Breast epithelium (tissue), 4 donors: ENCODE measurements at regions not wholly inside any gene's neighbourhood (a gene's known extent, or its start where the extent isn't known, plus 50 kb on each side); places are given as distances from the start of the nearest gene placed in this dataset.

Experiments
- DNase-seq, 2 donors: peaks; one replicate each; pipeline ENCODE4 v3.0.0-alpha.2; 2019; ENCODE audit warnings: low spot score in 2 of 2
- H3K27ac ChIP-seq, 2 donors: fragments of 200-600 bp; sonication (generic) in 1 of 2; one replicate each; pipeline ENCODE4 v1.5.1; 2016 to 2019; ENCODE audit warnings: mild to moderate bottlenecking in 1 of 2
- H3K27me3 ChIP-seq, 2 donors: fragments of 200-600 bp; sonication (generic) in 1 of 2; one replicate each; pipeline versions ENCODE4 v1.5.1 to v1.6.0; 2017 to 2019; ENCODE audit warnings: control low read depth in 1 of 2, mild to moderate bottlenecking in 1 of 2
- H3K36me3 ChIP-seq: fragments of 200-600 bp; one replicate; pipeline ENCODE4 v1.5.1; 2019
- H3K4me1 ChIP-seq, 2 donors: fragments of 200-600 bp; sonication (generic); one replicate each; pipeline ENCODE4 v1.5.1; 2016 to 2019; ENCODE audit warnings: control low read depth in 1 of 2
- H3K4me3 ChIP-seq, 3 donors: fragments of 200-600 bp; sonication (generic); 1 replicate in 2 of 3; 2 replicates in 1 of 3; pipeline ENCODE4 v1.5.1; 2016 to 2019; ENCODE audit warnings: mild to moderate bottlenecking in 3 of 3, moderate library complexity in 2 of 3
- H3K9me3 ChIP-seq, 2 donors: fragments of 200-600 bp; sonication (generic) in 1 of 2; one replicate each; pipeline ENCODE4 v1.5.1; 2016 to 2019; ENCODE audit warnings: control low read depth in 1 of 2
- POLR2A ChIP-seq: fragments of 450-650 bp; IDR thresholded peaks from one replicate; pipeline ENCODE4 v1.6.1; 2016; ENCODE audit warnings: antibody characterized with exemption, mild to moderate bottlenecking, moderate library complexity
- POLR2AphosphoS5 ChIP-seq, 3 donors: sonication (generic); formaldehyde crosslinking; IDR thresholded peaks; one replicate each; pipeline ENCODE4 v1.6.1; 2017; ENCODE audit warnings: antibody characterized with exemption in 3 of 3
- intact Hi-C: fragments of 100-400 bp; cut with DNase I; formaldehyde crosslinking; loops from one replicate; pipeline ENCODE4 v1.15.1; 2023; ENCODE audit warnings: low total_unique reads
- TF ChIP-seq, protein P1 (sequence below), 3 donors: fragments of 450-650 bp; IDR thresholded peaks; one replicate each; pipeline ENCODE4 v1.5.1; 2016 to 2017; ENCODE audit warnings: antibody characterized with exemption in 3 of 3, mild to moderate bottlenecking in 3 of 3, moderate library complexity in 3 of 3

DNA sequence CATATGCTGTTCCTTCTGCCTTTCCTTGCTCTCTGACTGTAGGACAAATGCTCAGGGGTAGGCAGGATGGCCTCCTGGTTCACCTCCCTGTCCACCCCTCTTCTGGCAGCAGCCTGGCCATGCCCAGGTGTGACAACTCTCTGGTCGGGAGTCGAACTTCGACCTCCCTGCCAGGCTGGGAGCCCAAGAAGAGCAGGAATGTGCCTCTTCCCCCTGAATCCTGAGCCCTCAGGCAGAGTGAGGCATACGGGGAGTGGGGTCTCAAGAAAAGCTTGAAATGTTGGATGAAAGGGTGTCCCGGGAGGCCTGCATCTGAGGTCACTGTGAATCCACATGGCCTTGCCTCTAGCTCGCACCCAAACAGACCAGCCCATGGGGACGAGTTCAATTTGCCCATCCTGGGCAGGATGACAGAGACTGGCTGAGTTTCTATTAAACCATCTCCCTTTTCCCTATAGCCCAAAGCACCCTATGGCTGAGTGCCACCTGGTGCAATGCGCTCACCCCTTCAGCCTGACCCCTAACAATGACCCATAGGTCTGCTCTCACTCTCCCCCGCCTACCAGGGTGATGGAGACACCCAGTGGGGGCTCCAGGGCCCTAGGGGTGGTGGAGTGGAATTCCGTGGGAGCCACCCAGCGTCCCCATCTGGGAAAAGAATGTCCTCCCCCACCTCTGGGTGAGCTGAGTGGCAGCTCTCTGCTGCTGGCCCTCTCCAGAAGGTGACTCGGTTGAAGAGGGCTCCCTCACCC lies 52.9 kb upstream of the DIO3 start:
- DNase-seq: peak in 1 of 2 donors; percentile 20
- Histone ChIP-seq H3K27me3 (no peaks in the 10 kb centered on the region), H3K4me1 (no peaks in the 10 kb centered on the region), H3K4me3 (no peak overlapping the region), H3K9me3 (peaks cover 4 to 8% of the 10 kb centered on the region in 2 donors), H3K27ac (no peak overlapping the region), H3K36me3 (no peaks in the 10 kb centered on the region)
- intact Hi-C loops: no loop called here
- TF ChIP-seq POLR2A: no peak
- no peak for TF ChIP-seq POLR2AphosphoS5 (IDR thresholded peaks at IDR 0.05)
- TF ChIP-seq, protein P1, sequence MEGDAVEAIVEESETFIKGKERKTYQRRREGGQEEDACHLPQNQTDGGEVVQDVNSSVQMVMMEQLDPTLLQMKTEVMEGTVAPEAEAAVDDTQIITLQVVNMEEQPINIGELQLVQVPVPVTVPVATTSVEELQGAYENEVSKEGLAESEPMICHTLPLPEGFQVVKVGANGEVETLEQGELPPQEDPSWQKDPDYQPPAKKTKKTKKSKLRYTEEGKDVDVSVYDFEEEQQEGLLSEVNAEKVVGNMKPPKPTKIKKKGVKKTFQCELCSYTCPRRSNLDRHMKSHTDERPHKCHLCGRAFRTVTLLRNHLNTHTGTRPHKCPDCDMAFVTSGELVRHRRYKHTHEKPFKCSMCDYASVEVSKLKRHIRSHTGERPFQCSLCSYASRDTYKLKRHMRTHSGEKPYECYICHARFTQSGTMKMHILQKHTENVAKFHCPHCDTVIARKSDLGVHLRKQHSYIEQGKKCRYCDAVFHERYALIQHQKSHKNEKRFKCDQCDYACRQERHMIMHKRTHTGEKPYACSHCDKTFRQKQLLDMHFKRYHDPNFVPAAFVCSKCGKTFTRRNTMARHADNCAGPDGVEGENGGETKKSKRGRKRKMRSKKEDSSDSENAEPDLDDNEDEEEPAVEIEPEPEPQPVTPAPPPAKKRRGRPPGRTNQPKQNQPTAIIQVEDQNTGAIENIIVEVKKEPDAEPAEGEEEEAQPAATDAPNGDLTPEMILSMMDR (IDR thresholded peaks at IDR 0.05): no peak

DNA sequence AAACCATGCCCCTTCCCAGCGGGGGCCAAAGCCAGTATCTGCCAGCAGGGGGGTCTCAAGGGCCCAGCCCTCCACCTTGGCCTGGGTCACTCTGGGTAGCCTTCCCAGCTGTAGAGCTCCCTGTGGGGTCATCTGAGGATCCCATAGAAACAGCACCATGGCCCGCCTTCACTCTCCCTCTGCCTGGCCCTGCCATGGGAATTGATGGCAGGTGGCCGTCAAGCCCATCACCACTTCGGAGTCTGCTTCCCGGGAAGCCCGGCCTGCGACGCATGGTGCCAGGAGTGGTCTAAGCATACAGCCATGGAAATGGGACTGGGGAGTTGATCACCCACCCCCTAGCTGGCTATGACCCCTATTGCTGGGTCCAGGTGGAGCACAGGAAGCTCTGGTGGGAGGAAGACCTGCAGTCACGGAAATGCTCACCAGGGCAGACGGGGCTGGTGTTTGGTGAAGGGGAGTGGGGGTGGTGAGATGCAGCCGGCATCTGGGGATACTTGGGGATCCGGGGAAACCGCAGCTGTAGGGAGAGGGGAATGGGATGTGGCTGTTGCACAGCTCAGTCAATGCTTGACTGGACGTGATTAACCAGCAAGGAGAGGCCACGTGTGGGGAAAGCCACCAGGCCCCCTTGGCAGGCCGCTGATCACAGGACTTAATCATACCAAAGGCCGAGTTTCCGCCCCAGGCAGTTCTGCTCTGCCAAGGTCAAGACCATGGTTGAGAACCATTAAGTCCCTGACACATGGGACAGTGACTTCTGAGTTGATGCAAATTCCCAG lies 52.2 kb upstream of the DIO3 start:
- no peaks in the 10 kb centered on the region for H3K36me3 ChIP-seq
- H3K27me3 ChIP-seq: no peaks in the 10 kb centered on the region
- no peak for TF ChIP-seq POLR2A
- TF ChIP-seq, protein P1 (IDR thresholded peaks at IDR 0.05): no peak
- TF ChIP-seq POLR2AphosphoS5 (IDR thresholded peaks at IDR 0.05): no peak
- no peaks in the 10 kb centered on the region for H3K9me3 ChIP-seq
- H3K27ac ChIP-seq: no peak overlapping the region
- intact Hi-C loops: no loop called here
- no peak for DNase-seq
- no peaks in the 10 kb centered on the region for H3K4me1 ChIP-seq
- no peak overlapping the region for H3K4me3 ChIP-seq

DNA sequence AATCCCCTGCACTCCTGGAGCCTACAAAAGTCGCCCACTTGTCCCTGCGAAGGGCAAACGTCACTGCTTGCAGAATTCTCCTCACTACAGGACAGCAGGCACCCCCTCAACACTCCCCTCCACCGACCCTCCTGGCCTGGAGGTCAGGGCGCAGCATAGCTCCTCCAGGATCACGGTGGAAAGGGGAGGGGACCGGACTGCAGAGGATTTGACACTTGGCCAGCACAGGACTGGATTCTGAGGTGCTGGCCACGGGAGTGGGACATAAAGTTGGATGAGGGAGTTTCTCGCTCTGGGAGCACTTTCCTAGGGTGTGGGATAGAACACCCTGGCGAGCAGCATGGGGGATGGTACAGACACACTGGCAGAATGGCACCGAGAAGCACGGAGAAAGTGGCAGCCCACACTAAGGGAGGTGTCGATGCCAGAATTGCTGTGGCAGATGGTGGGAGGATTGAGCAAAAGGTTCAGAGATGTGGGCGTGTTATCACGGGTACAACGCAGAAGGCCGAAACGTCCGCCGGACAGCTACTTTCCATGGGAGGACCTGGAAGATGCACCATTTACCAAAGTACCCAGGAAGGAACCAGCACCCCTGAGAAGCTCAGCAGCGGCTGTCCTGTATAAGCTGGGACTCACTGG lies 51.4 kb upstream of the DIO3 start:
- Histone ChIP-seq H3K27me3 (no peaks in the 10 kb centered on the region), H3K27ac (no peak overlapping the region), H3K36me3 (no peaks in the 10 kb centered on the region), H3K4me3 (no peak overlapping the region), H3K9me3 (no peaks in the 10 kb centered on the region), H3K4me1 (no peaks in the 10 kb centered on the region)
- intact Hi-C loops: no loop called here
- no peak for DNase-seq
- TF ChIP-seq POLR2AphosphoS5 (IDR thresholded peaks at IDR 0.05) (no peak), POLR2A (no peak)
- TF ChIP-seq, protein P1 (IDR thresholded peaks at IDR 0.05): no peak

GRCh38 chr14:101511199-101511598 lies 50.1 kb upstream of the DIO3 start:
- Histone ChIP-seq H3K27me3 (no peaks in the 10 kb centered on the region), H3K4me1 (no peaks in the 10 kb centered on the region), H3K36me3 (no peaks in the 10 kb centered on the region), H3K27ac (no peak overlapping the region), H3K4me3 (no peak overlapping the region), H3K9me3 (peaks cover 0 to 6% of the 10 kb centered on the region in 2 donors)
- intact Hi-C loops: no loop called here
- DNase-seq: no peak
- TF ChIP-seq POLR2A (no peak), POLR2AphosphoS5 (IDR thresholded peaks at IDR 0.05) (no peak)
- TF ChIP-seq, protein P1 (IDR thresholded peaks at IDR 0.05): no peak
